ENCODE measurements at regions not wholly inside any gene's neighbourhood (a gene's known extent, or its start where the extent isn't known, plus 50 kb on each side); places are given as distances from the start of the nearest gene placed in this dataset.

- TF ChIP-seq ATF3 (CRISPR knock-in tag; conservative IDR thresholded peaks at IDR 0.05) (no peak), OVOL2 (CRISPR knock-in tag; IDR thresholded peaks at IDR 0.05; ENCODE audit: borderline replicate concordance) (no peak), STAT6 (CRISPR knock-in tag; conservative IDR thresholded peaks at IDR 0.05; ENCODE audit: low read depth) (no peak), ZNF425 (CRISPR knock-in tag; conservative IDR thresholded peaks at IDR 0.05) (no peak), TEAD4 (CRISPR knock-in tag; IDR thresholded peaks at IDR 0.05) (no peak), TCF7 (CRISPR knock-in tag; IDR thresholded peaks at IDR 0.05; ENCODE audit: low read depth) (no peak), NFYB (CRISPR knock-in tag; conservative IDR thresholded peaks at IDR 0.05; ENCODE audit: low read depth) (no peak), JAZF1 (CRISPR knock-in tag; IDR thresholded peaks at IDR 0.05) (no peak), NR1H2 (CRISPR knock-in tag; IDR thresholded peaks at IDR 0.05) (no peak), GABPB1 (CRISPR knock-in tag; IDR thresholded peaks at IDR 0.05) (no peak), CREM (CRISPR knock-in tag; IDR thresholded peaks at IDR 0.05) (no peak), USF1 (CRISPR knock-in tag; IDR thresholded peaks at IDR 0.05) (no peak), CBFB (CRISPR knock-in tag; IDR thresholded peaks at IDR 0.05; ENCODE audit: low read depth) (no peak)
- TF ChIP-seq, protein P1, sequence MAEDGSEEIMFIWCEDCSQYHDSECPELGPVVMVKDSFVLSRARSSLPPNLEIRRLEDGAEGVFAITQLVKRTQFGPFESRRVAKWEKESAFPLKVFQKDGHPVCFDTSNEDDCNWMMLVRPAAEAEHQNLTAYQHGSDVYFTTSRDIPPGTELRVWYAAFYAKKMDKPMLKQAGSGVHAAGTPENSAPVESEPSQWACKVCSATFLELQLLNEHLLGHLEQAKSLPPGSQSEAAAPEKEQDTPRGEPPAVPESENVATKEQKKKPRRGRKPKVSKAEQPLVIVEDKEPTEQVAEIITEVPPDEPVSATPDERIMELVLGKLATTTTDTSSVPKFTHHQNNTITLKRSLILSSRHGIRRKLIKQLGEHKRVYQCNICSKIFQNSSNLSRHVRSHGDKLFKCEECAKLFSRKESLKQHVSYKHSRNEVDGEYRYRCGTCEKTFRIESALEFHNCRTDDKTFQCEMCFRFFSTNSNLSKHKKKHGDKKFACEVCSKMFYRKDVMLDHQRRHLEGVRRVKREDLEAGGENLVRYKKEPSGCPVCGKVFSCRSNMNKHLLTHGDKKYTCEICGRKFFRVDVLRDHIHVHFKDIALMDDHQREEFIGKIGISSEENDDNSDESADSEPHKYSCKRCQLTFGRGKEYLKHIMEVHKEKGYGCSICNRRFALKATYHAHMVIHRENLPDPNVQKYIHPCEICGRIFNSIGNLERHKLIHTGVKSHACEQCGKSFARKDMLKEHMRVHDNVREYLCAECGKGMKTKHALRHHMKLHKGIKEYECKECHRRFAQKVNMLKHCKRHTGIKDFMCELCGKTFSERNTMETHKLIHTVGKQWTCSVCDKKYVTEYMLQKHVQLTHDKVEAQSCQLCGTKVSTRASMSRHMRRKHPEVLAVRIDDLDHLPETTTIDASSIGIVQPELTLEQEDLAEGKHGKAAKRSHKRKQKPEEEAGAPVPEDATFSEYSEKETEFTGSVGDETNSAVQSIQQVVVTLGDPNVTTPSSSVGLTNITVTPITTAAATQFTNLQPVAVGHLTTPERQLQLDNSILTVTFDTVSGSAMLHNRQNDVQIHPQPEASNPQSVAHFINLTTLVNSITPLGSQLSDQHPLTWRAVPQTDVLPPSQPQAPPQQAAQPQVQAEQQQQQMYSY (CRISPR knock-in tag; IDR thresholded peaks at IDR 0.05) = no peak
- TF ChIP-seq, protein P2, sequence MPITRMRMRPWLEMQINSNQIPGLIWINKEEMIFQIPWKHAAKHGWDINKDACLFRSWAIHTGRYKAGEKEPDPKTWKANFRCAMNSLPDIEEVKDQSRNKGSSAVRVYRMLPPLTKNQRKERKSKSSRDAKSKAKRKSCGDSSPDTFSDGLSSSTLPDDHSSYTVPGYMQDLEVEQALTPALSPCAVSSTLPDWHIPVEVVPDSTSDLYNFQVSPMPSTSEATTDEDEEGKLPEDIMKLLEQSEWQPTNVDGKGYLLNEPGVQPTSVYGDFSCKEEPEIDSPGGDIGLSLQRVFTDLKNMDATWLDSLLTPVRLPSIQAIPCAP (CRISPR knock-in tag; IDR thresholded peaks at IDR 0.05) = no peak
- TF ChIP-seq, protein P3, sequence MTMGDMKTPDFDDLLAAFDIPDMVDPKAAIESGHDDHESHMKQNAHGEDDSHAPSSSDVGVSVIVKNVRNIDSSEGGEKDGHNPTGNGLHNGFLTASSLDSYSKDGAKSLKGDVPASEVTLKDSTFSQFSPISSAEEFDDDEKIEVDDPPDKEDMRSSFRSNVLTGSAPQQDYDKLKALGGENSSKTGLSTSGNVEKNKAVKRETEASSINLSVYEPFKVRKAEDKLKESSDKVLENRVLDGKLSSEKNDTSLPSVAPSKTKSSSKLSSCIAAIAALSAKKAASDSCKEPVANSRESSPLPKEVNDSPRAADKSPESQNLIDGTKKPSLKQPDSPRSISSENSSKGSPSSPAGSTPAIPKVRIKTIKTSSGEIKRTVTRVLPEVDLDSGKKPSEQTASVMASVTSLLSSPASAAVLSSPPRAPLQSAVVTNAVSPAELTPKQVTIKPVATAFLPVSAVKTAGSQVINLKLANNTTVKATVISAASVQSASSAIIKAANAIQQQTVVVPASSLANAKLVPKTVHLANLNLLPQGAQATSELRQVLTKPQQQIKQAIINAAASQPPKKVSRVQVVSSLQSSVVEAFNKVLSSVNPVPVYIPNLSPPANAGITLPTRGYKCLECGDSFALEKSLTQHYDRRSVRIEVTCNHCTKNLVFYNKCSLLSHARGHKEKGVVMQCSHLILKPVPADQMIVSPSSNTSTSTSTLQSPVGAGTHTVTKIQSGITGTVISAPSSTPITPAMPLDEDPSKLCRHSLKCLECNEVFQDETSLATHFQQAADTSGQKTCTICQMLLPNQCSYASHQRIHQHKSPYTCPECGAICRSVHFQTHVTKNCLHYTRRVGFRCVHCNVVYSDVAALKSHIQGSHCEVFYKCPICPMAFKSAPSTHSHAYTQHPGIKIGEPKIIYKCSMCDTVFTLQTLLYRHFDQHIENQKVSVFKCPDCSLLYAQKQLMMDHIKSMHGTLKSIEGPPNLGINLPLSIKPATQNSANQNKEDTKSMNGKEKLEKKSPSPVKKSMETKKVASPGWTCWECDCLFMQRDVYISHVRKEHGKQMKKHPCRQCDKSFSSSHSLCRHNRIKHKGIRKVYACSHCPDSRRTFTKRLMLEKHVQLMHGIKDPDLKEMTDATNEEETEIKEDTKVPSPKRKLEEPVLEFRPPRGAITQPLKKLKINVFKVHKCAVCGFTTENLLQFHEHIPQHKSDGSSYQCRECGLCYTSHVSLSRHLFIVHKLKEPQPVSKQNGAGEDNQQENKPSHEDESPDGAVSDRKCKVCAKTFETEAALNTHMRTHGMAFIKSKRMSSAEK (CRISPR knock-in tag; IDR thresholded peaks at IDR 0.05; ENCODE audit: borderline replicate concordance) = no peak
- TF ChIP-seq, protein P4, sequence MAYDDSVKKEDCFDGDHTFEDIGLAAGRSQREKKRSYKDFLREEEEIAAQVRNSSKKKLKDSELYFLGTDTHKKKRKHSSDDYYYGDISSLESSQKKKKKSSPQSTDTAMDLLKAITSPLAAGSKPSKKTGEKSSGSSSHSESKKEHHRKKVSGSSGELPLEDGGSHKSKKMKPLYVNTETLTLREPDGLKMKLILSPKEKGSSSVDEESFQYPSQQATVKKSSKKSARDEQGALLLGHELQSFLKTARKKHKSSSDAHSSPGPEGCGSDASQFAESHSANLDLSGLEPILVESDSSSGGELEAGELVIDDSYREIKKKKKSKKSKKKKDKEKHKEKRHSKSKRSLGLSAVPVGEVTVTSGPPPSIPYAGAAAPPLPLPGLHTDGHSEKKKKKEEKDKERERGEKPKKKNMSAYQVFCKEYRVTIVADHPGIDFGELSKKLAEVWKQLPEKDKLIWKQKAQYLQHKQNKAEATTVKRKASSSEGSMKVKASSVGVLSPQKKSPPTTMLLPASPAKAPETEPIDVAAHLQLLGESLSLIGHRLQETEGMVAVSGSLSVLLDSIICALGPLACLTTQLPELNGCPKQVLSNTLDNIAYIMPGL (CRISPR knock-in tag; IDR thresholded peaks at IDR 0.05) = no peak
- no peaks in the 10 kb centered on the region for H3K36me3 Mint-ChIP-seq
Measured at GRCh38 chr2:76378140-76378539, 667.4 kb upstream of the GCFC2 start.

More at GRCh38 chr2:76378140-76378539, 667.4 kb upstream of the GCFC2 start:
- no peaks in the 10 kb centered on the region; the same call in 1 of the 2 replicates for H3K4me1 Mint-ChIP-seq
- H3K9me3 Mint-ChIP-seq = no peaks in the 10 kb centered on the region
- ATAC-seq = no peak
- ChIA-PET CTCF (no interaction called here), POLR2A (no interaction called here)
- H3K4me3 Mint-ChIP-seq = no peak overlapping the region
- DNase-seq (ENCODE audit: low spot score) = no peak
- no peak overlapping the region for H3K27ac Mint-ChIP-seq
- no peaks in the 10 kb centered on the region for H3K27me3 Mint-ChIP-seq (ENCODE audit: low read depth)
